ENCODE measurements at regions not wholly inside any gene's neighbourhood (a gene's known extent, or its start where the extent isn't known, plus 50 kb on each side); places are given as distances from the start of the nearest gene placed in this dataset.

DNA sequence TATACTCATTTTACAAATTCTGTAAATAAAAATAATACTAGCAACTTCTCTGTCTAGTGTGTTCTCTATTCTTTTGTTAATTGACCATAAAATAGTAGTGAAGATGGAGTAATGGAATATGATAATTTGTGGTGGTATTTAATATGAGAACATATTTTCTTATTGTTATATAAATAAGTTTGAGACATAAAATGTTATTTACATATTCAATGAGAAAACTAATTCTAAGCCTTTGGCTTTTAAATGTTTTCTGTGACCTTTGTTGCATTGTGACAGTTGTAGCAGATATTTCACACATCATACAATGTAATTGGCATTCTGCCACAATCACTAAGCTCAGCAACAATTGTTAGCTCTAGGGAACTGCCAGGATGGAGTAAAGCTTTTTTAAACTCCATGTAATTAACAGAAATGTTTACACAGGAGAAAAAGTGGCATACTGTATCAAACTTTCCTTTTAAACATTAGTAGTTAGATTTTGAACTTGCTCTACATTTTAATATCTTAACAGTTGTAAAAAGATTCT is 562.1 kb upstream of the PCDH9 start:
- no peaks in the 10 kb centered on the region for H4K20me1 ChIP-seq (ENCODE audit: control insufficient read depth, insufficient read depth)
- ATAC-seq, result no peak
- no peaks in the 10 kb centered on the region for H3K36me3 ChIP-seq (ENCODE audit: control insufficient read depth in 2 of 2, insufficient read depth in 2 of 2, low read length in 1 of 2)
- intact Hi-C loops (cut with micrococcal nuclease; ENCODE audit: unreplicated experiment), result no loop called here
- no peaks in the 10 kb centered on the region for H3K4me1 ChIP-seq (ENCODE audit: control insufficient read depth, insufficient read depth, low read length)
- SMC1A ChIA-PET (ENCODE audit: uncharacterized antibody, unreplicated experiment), result interaction anchor here (0.6 kb wide), 1 partner anchor 107 kb away, joined by 3 read pairs; no protein-coding TSS in a partner anchor
- no peak overlapping the region for H3K27ac ChIP-seq (ENCODE audit: control insufficient read depth, insufficient read depth)
- no peak overlapping the region for H3K4me3 ChIP-seq
- no TSS peak for BruUV-seq (replicated peaks)
- TF ChIP-seq MTA3 (IDR thresholded peaks at IDR 0.05; ENCODE audit: borderline replicate concordance, low read length), result no peak
- TF ChIP-seq, protein P1, sequence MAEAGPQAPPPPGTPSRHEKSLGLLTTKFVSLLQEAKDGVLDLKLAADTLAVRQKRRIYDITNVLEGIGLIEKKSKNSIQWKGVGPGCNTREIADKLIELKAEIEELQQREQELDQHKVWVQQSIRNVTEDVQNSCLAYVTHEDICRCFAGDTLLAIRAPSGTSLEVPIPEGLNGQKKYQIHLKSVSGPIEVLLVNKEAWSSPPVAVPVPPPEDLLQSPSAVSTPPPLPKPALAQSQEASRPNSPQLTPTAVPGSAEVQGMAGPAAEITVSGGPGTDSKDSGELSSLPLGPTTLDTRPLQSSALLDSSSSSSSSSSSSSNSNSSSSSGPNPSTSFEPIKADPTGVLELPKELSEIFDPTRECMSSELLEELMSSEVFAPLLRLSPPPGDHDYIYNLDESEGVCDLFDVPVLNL (IDR thresholded peaks at IDR 0.05; ENCODE audit: low read depth, low read length), result no peak
- no peak for TF ChIP-seq TARDBP (IDR thresholded peaks at IDR 0.05; ENCODE audit: borderline replicate concordance)
- TF ChIP-seq HDGF (IDR thresholded peaks at IDR 0.05), result no peak
- TF ChIP-seq YBX1 (IDR thresholded peaks at IDR 0.05), result no peak
- no peak for DNase-seq (ENCODE audit: low read depth, low spot score)
- POLR2A ChIA-PET, result no interaction called here
- no peak for FAIRE-seq
- in situ Hi-C loops (cut with MboI), result no loop called here
- RAD21 ChIA-PET (ENCODE audit: unreplicated experiment), result no interaction called here
- H3K79me2 ChIP-seq (ENCODE audit: control insufficient read depth, insufficient read depth, low read length), result no peaks in the 10 kb centered on the region
- CTCF ChIA-PET, result interaction anchor here (1.0 kb wide), 1 partner anchor 156 kb away, joined by 3 read pairs; no protein-coding TSS in a partner anchor
- no peak overlapping the region for H3K9ac ChIP-seq (ENCODE audit: control insufficient read depth, insufficient read depth, low read length)
- no peak overlapping the region for H2AFZ ChIP-seq (ENCODE audit: control insufficient read depth, low read depth, low read length)
- no peaks in the 10 kb centered on the region for H3K27me3 ChIP-seq (replicated peaks in 1 of 2; ENCODE audit: control insufficient read depth in 2 of 2, insufficient read depth in 2 of 2, low read length in 1 of 2)
- H3K4me2 ChIP-seq (ENCODE audit: control insufficient read depth, insufficient read depth), result no peak overlapping the region
- no peaks in the 10 kb centered on the region for H3K9me3 ChIP-seq (replicated peaks; ENCODE audit: control insufficient read depth, insufficient read depth, low read length)

DNA sequence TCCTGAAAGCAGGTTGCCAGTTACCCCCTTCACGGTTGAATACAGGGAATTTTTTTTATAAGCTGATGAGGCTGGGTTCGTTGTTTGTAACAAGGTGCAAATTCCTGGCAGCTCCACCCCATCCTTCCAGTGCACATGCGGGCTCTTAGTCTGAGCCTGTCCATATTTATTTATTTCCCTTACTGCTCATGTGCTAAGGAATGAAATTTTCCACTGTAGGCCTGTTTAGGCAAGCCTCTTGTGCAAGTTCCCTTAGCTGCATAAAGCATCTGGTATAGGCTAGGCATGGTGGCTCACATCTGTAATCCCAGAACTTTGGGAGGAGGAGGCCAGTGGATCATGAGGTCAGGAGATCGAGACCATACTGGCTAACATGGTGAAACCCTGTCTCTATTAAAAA is 560.9 kb upstream of the PCDH9 start:
- CTCF ChIA-PET, result no interaction called here
- 7% methylated on average over 4 of the region's 4 CpGs for WGBS (ENCODE audit: insufficient coverage, insufficient replicate concordance, low lambda C conversion rate, missing lambda C conversion rate)
- Histone ChIP-seq H3K9ac (ENCODE audit: control insufficient read depth, insufficient read depth, low read length) (no peak overlapping the region), H2AFZ (ENCODE audit: control insufficient read depth, low read depth, low read length) (no peak overlapping the region), H3K4me1 (ENCODE audit: control insufficient read depth, insufficient read depth, low read length) (no peaks in the 10 kb centered on the region), H3K4me3 (no peak overlapping the region), H3K4me2 (ENCODE audit: control insufficient read depth, insufficient read depth) (no peak overlapping the region), H3K36me3 (ENCODE audit: control insufficient read depth in 2 of 2, insufficient read depth in 2 of 2, low read length in 1 of 2) (no peaks in the 10 kb centered on the region), H3K27ac (ENCODE audit: control insufficient read depth, insufficient read depth) (no peak overlapping the region), H3K27me3 (replicated peaks in 1 of 2; ENCODE audit: control insufficient read depth in 2 of 2, insufficient read depth in 2 of 2, low read length in 1 of 2) (no peaks in the 10 kb centered on the region), H3K9me3 (replicated peaks; ENCODE audit: control insufficient read depth, insufficient read depth, low read length) (no peaks in the 10 kb centered on the region), H4K20me1 (ENCODE audit: control insufficient read depth, insufficient read depth) (no peaks in the 10 kb centered on the region), H3K79me2 (ENCODE audit: control insufficient read depth, insufficient read depth, low read length) (no peaks in the 10 kb centered on the region)
- RAD21 ChIA-PET (ENCODE audit: unreplicated experiment), result no interaction called here
- SMC1A ChIA-PET (ENCODE audit: uncharacterized antibody, unreplicated experiment), result no interaction called here
- FAIRE-seq (no peak), ATAC-seq (no peak), DNase-seq (ENCODE audit: low read depth, low spot score) (no peak)
- POLR2A ChIA-PET, result no interaction called here
- in situ Hi-C loops (cut with MboI), result no loop called here
- BruUV-seq (replicated peaks), result no TSS peak
- intact Hi-C loops (cut with micrococcal nuclease; ENCODE audit: unreplicated experiment), result no loop called here
- TF ChIP-seq PAX8 (IDR thresholded peaks at IDR 0.05) (no peak), MYB (IDR thresholded peaks at IDR 0.05; ENCODE audit: borderline replicate concordance, low read depth, low read length) (no peak), RBBP5 (conservative IDR thresholded peaks at IDR 0.05) (no peak), HCFC1 (IDR thresholded peaks at IDR 0.05; ENCODE audit: low read length) (no peak), CBX5 (IDR thresholded peaks at IDR 0.05; ENCODE audit: low read depth) (no peak), SUPT20H (IDR thresholded peaks at IDR 0.05; ENCODE audit: borderline replicate concordance, control insufficient read depth, low read depth, low read length) (no peak), NRF1 (conservative IDR thresholded peaks at IDR 0.05; ENCODE audit: low read depth, low read length) (no peak), BRCA1 (IDR thresholded peaks at IDR 0.05; ENCODE audit: low read depth, low read length) (no peak), ZNF217 (IDR thresholded peaks at IDR 0.05) (no peak), FOS (IDR thresholded peaks at IDR 0.05; ENCODE audit: borderline replicate concordance, extremely low read depth, insufficient read length) (no peak), ZNF207 (IDR thresholded peaks at IDR 0.05; ENCODE audit: borderline replicate concordance) (no peak)
- TF ChIP-seq, protein P2, sequence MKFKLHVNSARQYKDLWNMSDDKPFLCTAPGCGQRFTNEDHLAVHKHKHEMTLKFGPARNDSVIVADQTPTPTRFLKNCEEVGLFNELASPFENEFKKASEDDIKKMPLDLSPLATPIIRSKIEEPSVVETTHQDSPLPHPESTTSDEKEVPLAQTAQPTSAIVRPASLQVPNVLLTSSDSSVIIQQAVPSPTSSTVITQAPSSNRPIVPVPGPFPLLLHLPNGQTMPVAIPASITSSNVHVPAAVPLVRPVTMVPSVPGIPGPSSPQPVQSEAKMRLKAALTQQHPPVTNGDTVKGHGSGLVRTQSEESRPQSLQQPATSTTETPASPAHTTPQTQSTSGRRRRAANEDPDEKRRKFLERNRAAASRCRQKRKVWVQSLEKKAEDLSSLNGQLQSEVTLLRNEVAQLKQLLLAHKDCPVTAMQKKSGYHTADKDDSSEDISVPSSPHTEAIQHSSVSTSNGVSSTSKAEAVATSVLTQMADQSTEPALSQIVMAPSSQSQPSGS (IDR thresholded peaks at IDR 0.05; ENCODE audit: low read length), result no peak
- TF ChIP-seq, protein P3, sequence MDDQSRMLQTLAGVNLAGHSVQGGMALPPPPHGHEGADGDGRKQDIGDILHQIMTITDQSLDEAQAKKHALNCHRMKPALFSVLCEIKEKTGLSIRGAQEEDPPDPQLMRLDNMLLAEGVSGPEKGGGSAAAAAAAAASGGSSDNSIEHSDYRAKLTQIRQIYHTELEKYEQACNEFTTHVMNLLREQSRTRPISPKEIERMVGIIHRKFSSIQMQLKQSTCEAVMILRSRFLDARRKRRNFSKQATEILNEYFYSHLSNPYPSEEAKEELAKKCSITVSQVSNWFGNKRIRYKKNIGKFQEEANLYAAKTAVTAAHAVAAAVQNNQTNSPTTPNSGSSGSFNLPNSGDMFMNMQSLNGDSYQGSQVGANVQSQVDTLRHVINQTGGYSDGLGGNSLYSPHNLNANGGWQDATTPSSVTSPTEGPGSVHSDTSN (IDR thresholded peaks at IDR 0.05; ENCODE audit: insufficient replicate concordance, low read depth, low read length), result no peak
